SK-N-SH (cell line): ENCODE measurements at regions not wholly inside any gene's neighbourhood (a gene's known extent, or its start where the extent isn't known, plus 50 kb on each side); places are given as distances from the start of the nearest gene placed in this dataset.

Experiments
- CTCF ChIP-seq: fragments of 200-600 bp; sonication (generic); IDR thresholded peaks from 2 replicates; pipeline ENCODE4 v1.6.1; 2017; ENCODE audit warnings: antibody characterized with exemption, mild to moderate bottlenecking, moderate library complexity
- EP300 ChIP-seq, 2 experiments: IDR thresholded peaks; 2 replicates each; pipeline versions ENCODE4 v1.4.0 to v1.6.1; 2012; ENCODE audit warnings: borderline replicate concordance in 1 of 2, low read depth in 1 of 2, low read length in 1 of 2
- EZH2phosphoT487 ChIP-seq: fragments of 200-600 bp; sonication (generic); IDR thresholded peaks from 2 replicates; pipeline ENCODE4 v1.6.1; 2017; ENCODE audit warnings: low read depth, mixed run types, mild to moderate bottlenecking, antibody characterized with exemption, moderate library complexity, borderline replicate concordance
- FOXM1 ChIP-seq: IDR thresholded peaks from 2 replicates; pipeline ENCODE4 v1.4.0; 2012; ENCODE audit warnings: low read depth, mild to moderate bottlenecking
- GABPA ChIP-seq: IDR thresholded peaks from 2 replicates; pipeline ENCODE4 v1.4.0; 2012; ENCODE audit warnings: low read depth, mild to moderate bottlenecking
- MXI1 ChIP-seq: IDR thresholded peaks from 2 replicates; pipeline ENCODE4 v1.6.1; 2012; ENCODE audit warnings: mild to moderate bottlenecking, low read depth, low read length, improper control_type of control experiment
- NFIC ChIP-seq: IDR thresholded peaks from 2 replicates; pipeline ENCODE4 v1.4.0; 2012; ENCODE audit warnings: borderline replicate concordance
- POLR2AphosphoS5 ChIP-seq: IDR thresholded peaks from 2 replicates; pipeline ENCODE4 v1.6.1; 2012; ENCODE audit warnings: low read depth, low read length
- REST ChIP-seq: IDR thresholded peaks from 2 replicates; pipeline ENCODE4 v1.6.1; 2012; ENCODE audit warnings: mild to moderate bottlenecking, low read depth, low read length, moderate library complexity
- SIN3A ChIP-seq: IDR thresholded peaks from 2 replicates; pipeline ENCODE4 v1.6.1; 2012; ENCODE audit warnings: low read depth, mild to moderate bottlenecking, low read length, moderate library complexity, borderline replicate concordance
- SMC3 ChIP-seq: IDR thresholded peaks from 2 replicates; pipeline ENCODE4 v1.6.1; 2012; ENCODE audit warnings: low read depth, low read length, improper control_type of control experiment
- USF1 ChIP-seq: IDR thresholded peaks from 2 replicates; pipeline ENCODE4 v1.4.0; 2012; ENCODE audit warnings: low read depth, borderline replicate concordance
- YY1 ChIP-seq: IDR thresholded peaks from 2 replicates; pipeline ENCODE4 v1.4.0; 2012; ENCODE audit warnings: low read depth, mild to moderate bottlenecking
- TF ChIP-seq, protein P1 (sequence below): fragments of 150-350 bp; IDR thresholded peaks from 2 replicates; pipeline ENCODE4 v1.6.1; 2017; ENCODE audit warnings: antibody characterized with exemption, low read length, low read depth, borderline replicate concordance

DNA sequence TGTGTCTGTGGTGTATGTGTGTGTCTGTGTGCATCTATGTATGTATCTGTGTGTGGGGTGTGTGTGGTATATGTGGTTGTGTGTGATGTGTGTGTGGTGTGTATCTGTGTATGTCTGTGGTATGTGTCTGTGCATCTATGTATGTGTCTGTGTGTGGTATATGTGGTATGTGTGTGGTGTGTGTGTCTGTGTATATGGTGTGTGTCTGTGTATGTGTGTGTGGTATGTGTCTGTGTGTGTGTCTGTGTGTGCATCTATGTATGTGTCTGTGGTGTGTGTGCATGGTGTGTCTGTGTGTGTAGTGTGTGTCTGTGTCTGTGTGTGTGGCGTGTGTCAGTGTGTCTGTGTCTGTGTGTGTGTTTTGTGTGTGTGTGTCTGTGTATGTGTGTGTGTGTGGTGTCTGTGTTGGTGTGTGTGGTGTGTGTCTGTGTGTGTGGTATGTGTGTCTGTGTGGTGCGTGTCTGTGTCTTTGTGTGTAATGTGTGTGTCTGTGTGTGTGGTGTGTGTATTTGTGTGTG is 121.9 kb upstream of the MVB12B start:
- no peak for TF ChIP-seq CTCF
- TF ChIP-seq, protein P1, sequence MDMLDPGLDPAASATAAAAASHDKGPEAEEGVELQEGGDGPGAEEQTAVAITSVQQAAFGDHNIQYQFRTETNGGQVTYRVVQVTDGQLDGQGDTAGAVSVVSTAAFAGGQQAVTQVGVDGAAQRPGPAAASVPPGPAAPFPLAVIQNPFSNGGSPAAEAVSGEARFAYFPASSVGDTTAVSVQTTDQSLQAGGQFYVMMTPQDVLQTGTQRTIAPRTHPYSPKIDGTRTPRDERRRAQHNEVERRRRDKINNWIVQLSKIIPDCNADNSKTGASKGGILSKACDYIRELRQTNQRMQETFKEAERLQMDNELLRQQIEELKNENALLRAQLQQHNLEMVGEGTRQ, result no peak
- TF ChIP-seq POLR2AphosphoS5, result no peak
- no peak for TF ChIP-seq REST
- TF ChIP-seq MXI1, result no peak
- TF ChIP-seq NFIC, result no peak
- TF ChIP-seq EP300 (IDR thresholded peaks at IDR 0.05; ENCODE audit: borderline replicate concordance in 1 of 2, low read depth in 1 of 2, low read length in 1 of 2), result no peak
- no peak for TF ChIP-seq SIN3A
- TF ChIP-seq FOXM1, result no peak
- TF ChIP-seq USF1, result no peak
- TF ChIP-seq EZH2phosphoT487, result no peak
- no peak for TF ChIP-seq SMC3
- no peak for TF ChIP-seq YY1
- no peak for TF ChIP-seq GABPA
